ENCODE measurements at regions not wholly inside any gene's neighbourhood (a gene's known extent, or its start where the extent isn't known, plus 50 kb on each side); places are given as distances from the start of the nearest gene placed in this dataset.
A peak's percentile ranks its signal among the peaks of the same experiment; 100 is the strongest.

GRCh38 chr5:14971873-14972272 is 100.3 kb upstream of the ANKH start:
- no peak for DNase-seq

- no peak for DNase-seq
Measured at GRCh38 chr5:14968796-14969195, 97.2 kb upstream of the ANKH start.

DNA sequence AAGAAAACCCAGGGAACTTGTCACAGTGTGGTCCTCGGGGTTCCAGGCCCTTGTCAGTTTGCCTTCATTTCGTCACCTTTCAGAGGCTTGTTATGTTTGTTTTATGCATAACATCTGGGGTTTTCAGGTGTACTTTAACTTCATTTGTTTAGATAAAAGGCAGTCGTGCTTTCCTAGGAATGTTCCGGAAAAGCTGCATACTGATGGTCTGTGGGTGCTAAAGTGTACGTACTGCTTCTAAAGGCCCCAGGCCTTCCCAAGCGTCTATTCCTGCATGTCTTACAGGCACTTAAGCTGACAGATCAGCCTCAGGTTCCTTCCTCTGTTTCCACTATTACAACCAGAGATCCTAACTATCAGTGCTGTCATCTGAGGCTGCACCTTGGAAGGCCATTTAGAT is 95.6 kb upstream of the ANKH start:
- DNase-seq = no peak

DNA sequence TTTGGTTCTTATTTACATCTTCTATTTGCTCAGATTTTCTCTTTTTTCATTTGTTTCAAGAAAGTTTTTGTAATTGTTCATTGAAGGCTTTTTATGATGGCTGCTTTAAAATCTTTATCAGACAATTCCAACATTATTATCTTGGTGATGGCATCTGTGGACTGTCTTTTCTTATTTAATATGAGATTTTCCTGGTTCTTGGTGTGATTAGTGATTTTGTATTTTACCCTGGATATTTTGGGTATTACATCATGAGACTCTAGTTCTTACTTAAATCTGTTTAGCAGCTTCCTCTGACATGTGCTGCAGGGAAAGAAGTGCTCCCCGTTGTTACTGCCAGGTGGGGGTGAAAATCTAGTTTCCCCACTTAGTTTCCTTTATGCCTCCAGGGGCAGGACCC is 94.2 kb upstream of the ANKH start:
- no peak for DNase-seq

DNA sequence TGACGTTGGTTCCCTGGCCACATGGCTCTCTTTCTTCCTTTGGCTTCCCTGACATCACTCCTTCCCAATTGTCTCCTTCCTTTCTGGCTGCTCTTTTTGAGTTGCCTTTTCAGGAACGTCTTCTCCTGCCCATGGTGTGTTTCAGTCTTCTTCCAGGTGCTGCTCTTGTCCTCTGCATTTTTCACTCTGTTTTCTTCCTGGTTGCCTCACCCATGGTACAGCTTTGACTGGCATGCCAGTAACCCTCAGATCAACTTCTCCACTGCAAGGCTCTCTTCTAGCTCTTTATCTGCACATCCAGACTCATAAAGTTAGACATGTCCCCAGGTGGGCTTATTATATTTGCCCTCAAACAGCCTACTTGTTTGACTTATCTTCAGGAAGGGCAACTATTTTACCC is 91.0 kb upstream of the ANKH start:
- no peak for DNase-seq

DNA sequence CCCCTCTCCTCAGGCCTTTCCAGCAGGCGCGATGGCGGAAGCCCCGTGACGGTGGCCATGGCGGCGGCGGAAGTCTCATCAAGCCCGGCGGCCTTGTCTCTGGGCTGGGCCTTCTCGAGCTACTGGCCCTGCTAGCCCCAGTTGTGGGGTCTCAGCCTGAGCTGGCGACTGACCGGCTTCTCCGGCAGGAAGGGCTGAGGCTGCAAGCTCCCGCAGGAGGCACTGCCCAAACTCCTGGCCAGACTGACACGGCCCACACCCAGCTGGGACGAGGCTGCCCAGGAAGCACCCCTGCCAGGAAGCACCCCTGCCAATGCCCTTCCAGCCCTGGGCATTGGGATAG is 88.5 kb upstream of the ANKH start:
- DNase-seq = no peak

DNA sequence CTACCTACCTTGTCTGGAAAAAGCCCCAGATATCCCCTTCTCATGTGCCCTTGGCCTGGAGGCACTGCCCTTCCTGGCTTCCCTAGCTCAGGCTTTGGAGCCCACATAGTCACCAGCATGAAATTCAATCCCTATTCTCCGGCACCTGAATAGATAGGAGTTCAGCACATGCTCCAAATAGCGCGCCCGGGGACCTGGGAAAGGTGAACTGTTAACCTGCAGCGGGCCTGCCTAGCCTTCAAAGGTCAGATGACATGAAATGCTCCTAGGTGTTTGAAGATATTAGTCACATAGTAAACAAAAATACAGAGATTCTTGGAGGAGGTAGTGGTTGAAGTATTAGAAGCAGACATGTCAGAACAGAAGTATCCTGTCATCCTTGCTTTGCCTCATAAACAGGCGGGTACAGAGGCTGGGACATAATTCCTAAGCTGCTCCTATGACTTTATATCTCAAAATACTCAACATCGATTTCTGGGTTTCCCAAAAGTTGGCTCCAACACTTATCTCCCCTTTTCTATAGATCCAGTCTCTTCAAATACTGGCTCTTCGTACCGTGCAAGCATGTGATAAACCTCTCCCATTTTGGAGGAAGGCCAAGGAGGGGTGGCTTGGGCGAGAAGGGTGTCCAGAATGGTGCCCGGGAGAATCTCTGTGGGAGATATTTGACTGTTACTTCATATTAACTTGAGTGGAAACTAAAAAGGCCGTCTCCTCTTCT is 88.0 kb upstream of the ANKH start:
- DNase-seq = no peak

DNA sequence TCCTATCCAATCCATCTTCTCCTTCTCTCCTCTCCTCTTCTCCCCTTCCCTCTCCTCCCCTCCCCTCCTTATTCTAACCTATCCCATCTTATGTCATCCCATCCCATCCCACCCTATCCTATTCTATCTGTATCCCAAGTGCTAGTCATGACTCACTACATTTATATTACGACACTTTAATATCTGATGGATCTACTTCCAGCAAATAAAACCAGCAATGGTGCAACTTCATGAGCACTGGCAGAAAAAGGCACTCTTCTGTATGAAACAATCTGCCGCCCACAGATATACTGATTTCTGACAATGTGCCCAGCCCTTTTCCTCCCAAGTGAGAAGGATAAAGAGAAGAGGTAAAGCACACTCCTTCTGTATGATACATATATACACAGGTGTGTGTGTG is 86.6 kb upstream of the ANKH start:
- no peak for DNase-seq

GRCh38 chr5:14956423-14957046 is 85.0 kb upstream of the ANKH start:
- no peak for DNase-seq

DNA sequence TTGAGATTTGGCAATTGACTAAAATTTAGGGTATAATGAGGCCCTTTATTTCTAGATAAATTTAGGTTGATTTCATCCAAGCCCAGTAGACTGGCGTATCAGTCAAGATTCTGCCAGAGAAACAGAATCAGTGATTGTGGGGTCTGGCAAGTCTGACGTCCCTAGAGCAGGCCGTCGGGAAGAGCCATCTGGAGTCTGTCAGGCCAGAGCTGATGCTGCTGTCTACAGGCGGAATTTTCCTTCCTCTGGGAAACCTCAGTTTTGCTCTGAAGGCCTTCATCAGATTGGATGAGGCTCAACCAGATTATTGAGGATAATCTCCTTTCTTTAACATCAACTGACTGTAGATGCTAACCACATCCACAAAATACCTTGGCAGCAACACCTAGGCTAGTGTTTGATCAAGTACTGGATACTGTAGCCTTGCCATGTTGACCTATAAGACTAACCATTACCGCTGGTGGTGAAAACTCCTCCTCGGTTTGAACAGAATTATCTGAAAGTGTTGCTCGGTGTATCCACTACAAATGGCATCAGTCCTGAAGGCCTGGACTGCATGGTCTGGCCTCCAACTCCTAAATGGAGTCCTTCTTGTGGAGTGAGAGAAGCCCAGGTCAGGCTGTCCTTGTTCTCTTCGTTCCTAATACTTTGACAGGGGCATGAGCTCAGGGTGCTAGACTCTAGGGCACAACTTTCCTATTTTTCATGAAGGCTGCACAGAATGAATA is 83.2 kb upstream of the ANKH start:
- no peak for DNase-seq

DNA sequence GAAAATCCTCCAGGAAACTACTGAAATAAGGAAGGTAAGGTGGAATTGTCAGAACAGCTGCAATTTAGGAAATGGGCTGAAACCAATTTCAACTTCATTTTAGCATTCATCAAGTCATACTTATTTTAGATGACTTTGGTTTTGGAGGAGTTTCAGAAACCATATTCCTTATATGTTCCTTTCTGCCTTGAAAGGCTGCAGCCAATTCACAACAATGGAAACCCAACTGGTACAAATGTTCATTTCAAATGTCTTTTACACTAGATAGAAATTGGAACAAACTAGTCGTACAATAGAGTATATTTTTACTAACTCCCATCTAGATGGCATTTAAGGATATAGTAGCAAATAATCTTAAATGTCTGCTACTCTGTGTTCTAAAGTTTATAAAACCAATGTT is 82.6 kb upstream of the ANKH start:
- DNase-seq = no peak

GRCh38 chr5:14953075-14953607 is 81.6 kb upstream of the ANKH start:
- no peak for DNase-seq

DNA sequence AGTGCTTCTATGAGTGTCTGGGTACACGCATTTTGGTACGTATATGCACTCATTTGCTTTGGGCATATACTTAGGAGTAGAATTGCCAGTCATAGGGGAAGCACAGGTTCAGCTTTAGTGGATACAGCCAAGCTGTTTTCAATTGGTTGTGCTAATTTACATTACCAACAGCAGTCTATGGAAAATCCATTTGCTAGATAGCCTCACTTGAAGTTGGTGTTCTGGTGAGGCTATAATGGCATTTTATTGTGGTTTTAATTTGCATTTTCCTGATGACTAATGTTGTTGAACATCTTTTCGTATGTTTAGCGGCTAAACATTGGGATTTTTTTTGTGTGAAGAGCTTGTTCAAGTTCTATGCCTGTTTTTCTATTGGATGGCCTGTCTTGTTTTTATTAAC is 76.8 kb upstream of the ANKH start:
- DNase-seq = no peak

DNA sequence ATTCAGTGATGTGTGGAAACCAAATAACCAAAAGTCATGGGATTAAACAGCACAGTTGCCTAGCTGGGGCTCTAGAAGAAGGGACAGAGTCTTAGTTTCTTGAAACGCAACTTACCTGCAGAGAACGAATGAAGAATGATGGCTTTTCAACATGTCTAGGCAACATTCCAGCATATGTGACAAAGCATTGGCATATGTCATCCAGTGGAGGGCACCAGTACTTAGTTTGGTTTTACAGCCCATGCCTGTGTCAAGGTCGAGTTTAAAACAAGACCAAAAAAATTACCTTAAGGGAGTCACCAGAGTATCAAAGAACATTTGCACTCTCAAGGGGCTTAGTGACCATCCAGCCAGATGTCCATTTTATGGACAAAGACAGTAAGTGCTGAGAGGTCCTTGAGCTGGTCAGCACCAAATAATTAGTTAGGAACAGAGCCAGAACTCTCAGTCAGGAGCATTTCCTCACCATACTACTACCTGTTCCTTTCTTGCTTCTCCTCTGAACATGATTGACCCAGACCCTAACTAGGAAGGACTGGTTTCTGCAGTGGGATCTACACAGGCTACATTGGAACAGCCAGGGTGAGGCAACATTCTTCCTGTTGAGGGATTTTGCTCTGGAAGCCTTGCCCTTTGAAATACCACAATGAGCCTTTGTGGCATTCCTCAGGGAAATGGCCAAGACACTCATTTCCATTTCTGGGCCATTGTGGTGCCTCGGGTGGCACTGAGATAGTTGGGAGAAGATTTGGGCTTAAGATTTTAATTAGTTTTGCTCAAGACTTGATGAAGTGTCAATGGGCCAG is 75.4 kb upstream of the ANKH start:
- DNase-seq = peak in 1 of 2 experiments; percentile 32

DNA sequence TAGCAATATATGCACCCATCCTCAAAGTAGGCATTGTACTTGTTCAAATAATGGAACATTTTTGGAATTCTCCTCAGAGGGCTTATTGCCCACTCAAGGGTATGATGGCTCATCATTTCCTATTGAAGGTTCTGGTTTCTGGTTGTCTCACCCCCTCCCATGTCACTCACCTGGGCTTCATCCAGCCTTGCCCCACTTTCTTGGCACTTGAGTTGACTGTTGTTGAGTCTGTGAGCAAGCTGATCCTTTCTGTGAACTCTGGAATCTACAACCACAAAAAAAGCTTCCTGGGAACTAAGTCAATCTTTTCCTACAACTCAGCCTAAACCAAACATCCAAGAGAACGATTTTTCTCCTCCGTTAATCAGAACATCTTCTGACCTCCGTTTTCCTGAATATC is 73.9 kb upstream of the ANKH start:
- DNase-seq = no peak

DNA sequence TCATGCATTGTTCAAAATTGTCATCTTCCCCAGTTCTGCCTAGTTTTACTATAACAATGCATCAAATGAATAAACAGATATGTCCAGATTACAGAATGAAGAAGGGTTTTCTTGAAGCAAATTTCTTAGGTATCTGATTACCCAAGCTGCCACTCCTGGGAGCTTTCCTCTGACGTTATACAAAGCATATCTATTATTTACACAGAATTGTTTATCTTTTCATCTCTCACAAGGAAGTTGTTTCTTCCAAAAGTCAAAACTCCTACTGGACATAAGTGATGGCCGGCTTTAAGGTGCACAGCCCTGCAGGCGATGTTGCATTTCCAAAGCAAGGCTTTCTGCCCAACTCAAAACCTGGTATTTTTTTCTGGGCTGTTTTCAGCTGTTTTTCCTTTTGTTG is 73.4 kb upstream of the ANKH start:
- no peak for DNase-seq

- no peak for DNase-seq
Measured at GRCh38 chr5:14944350-14944739, 72.8 kb upstream of the ANKH start.

- DNase-seq = no peak
Measured at GRCh38 chr5:14942212-14942611, 70.6 kb upstream of the ANKH start.

DNA sequence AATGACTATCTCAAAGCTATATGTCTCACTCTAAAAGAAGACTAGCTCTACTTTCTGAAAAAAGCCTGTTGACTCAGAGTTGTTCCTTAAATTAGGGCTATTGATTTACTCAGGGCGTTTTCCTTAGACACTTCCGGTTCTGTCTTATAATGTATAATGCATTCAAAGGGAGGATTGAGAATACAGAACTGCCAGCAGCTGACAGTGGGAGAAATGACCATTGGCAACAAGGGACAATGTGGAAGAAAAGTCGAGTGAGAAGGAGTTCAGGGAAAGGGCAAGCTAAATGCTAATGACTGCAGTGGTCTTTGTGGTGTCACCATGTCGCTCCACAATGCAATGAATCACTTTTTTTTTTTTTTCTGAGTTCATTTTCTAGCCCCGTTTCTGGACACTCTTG is 65.7 kb upstream of the ANKH start:
- DNase-seq = no peak

DNA sequence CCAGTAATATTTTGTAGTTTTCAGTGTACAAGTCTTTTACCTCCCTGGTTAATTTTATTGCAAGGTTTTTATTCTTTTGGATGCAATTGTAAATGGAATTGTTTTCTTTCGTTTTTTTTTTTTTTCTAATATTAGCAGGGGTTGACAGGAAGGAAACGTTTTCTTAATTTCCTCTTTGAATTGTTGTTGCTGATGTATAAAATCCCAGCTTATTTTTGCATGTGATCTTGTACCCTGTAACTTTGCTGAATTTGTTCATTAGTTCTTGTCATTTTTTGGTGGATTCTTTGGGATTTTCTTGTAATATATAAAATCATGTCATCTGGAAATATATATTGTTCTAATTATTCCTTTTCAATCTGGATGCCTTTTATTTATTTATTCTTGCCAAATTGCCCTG is 65.0 kb upstream of the ANKH start:
- DNase-seq = no peak

DNA sequence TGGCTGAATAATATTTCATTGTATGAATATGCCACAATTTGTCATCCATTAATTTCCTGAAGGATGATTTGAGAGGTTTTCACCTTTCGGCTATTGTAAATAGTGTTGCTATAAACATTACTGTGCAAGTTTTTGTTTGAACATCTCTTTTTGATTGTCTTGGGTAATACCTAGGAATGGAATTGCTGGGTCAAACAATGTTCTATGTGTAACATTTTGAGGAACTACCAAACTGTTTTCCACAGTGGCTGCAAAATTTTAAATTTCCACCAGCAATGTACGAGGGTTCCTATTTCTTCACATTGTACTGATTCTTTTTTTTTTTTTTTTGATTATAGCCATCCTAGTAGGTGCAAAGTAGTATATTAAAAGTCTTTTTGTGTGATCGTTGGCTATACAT is 63.8 kb upstream of the ANKH start:
- DNase-seq = no peak

- no peak for DNase-seq
Measured at GRCh38 chr5:14932902-14933469, 61.4 kb upstream of the ANKH start.

- no peak for DNase-seq
Measured at GRCh38 chr5:14930486-14930885, 58.9 kb upstream of the ANKH start.
